ENCODE measurements at regions not wholly inside any gene's neighbourhood (a gene's known extent, or its start where the extent isn't known, plus 50 kb on each side); places are given as distances from the start of the nearest gene placed in this dataset.

DNA sequence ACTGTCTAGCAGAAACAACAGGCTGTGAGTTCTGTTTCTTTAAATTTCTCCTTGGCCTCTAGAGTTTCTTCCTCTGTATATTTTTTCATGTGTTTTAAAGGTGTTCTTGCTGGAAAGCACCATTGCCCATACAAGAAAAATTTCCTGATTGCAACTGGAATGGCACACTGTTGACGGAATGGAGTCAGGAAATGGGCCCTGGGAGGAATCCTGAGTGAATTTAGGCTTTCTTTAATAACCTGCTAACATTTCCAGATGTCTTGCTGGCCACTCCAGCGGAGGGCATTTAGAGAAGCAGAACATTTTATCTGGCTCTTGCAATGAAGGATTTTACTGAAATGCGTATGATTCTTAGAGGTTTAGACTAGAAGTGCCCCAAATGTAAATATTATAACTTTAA lies 736.3 kb downstream of the TAF11L14 start:
- no peak overlapping the region for H3K27ac ChIP-seq (ENCODE audit: low read depth, low read length)
- H3K4me1 ChIP-seq (ENCODE audit: control insufficient read depth, low read depth, low read length), result peaks cover 3% of the 10 kb centered on the region
- H3K9ac ChIP-seq (ENCODE audit: low read length), result no peak overlapping the region
- H3K4ac ChIP-seq (ENCODE audit: low read depth, low read length), result no peak overlapping the region
- H2AK5ac ChIP-seq (ENCODE audit: low read length), result no peak overlapping the region
- H2BK120ac ChIP-seq (ENCODE audit: low read depth, low read length), result no peak overlapping the region
- DNase-seq, result no peak
- H3K23ac ChIP-seq (ENCODE audit: low read length), result no peak overlapping the region
- no peaks in the 10 kb centered on the region for H3K79me1 ChIP-seq (ENCODE audit: low read length)
- no peak overlapping the region for H3K4me3 ChIP-seq (ENCODE audit: low read length)
- H2BK5ac ChIP-seq (ENCODE audit: low read length), result no peak overlapping the region
- H2BK15ac ChIP-seq (replicated peaks; ENCODE audit: low read depth), result peak overlapping the region; percentile 45
- H3K79me2 ChIP-seq (ENCODE audit: control insufficient read depth, insufficient read depth, low read length), result no peaks in the 10 kb centered on the region
- H3K18ac ChIP-seq (ENCODE audit: low read length), result no peak overlapping the region
- H4K8ac ChIP-seq (ENCODE audit: low read depth, low read length), result no peak overlapping the region
- no CpG with 5 or more reads among the region's 3 CpGs for WGBS (ENCODE audit: extremely low coverage, insufficient coverage, low lambda C conversion rate)
- H3K27me3 ChIP-seq (ENCODE audit: insufficient read depth, low read length, poor library complexity), result no peaks in the 10 kb centered on the region
- H3K56ac ChIP-seq (ENCODE audit: low read length), result no peak overlapping the region
- no peak overlapping the region for H4K5ac ChIP-seq (ENCODE audit: low read length)
- H3K4me2 ChIP-seq (ENCODE audit: low read length), result no peak overlapping the region
- no peaks in the 10 kb centered on the region for H3K36me3 ChIP-seq (ENCODE audit: control insufficient read depth, insufficient read depth, low read length)

DNA sequence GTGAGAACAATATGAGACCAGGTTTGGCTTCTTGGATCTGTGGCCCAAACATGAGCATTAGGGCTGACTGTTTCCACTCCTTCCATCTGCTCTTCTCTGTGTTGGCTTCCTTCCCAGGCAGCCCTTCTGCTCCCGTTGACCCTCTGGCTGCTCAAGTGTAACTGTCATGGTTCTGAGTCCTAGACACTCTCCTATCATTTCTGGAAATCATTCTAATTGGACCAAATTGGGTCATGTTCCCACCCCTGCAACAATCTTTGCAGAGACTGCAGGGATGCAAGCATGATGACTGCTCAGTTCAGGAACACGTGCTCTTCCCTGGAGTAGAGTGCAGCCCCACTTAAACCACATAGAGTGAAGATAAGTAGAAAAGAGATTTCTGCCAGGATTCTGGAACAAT lies 741.4 kb downstream of the TAF11L14 start:
- H3K9ac ChIP-seq (ENCODE audit: low read length), result no peak overlapping the region
- H3K4me2 ChIP-seq (ENCODE audit: low read length), result no peak overlapping the region
- H3K79me1 ChIP-seq (ENCODE audit: low read length), result no peaks in the 10 kb centered on the region
- no peak overlapping the region for H3K4me3 ChIP-seq (ENCODE audit: low read length)
- H2BK15ac ChIP-seq (replicated peaks; ENCODE audit: low read depth), result no peak overlapping the region
- no peaks in the 10 kb centered on the region for H3K79me2 ChIP-seq (ENCODE audit: control insufficient read depth, insufficient read depth, low read length)
- no peak overlapping the region for H2AK5ac ChIP-seq (ENCODE audit: low read length)
- H3K36me3 ChIP-seq (ENCODE audit: control insufficient read depth, insufficient read depth, low read length), result no peaks in the 10 kb centered on the region
- H4K5ac ChIP-seq (ENCODE audit: low read length), result no peak overlapping the region
- H3K23ac ChIP-seq (ENCODE audit: low read length), result no peak overlapping the region
- H3K27ac ChIP-seq (ENCODE audit: low read depth, low read length), result no peak overlapping the region
- H2BK5ac ChIP-seq (ENCODE audit: low read length), result no peak overlapping the region
- H3K56ac ChIP-seq (ENCODE audit: low read length), result no peak overlapping the region
- H4K8ac ChIP-seq (ENCODE audit: low read depth, low read length), result no peak overlapping the region
- DNase-seq, result no peak
- H3K4ac ChIP-seq (ENCODE audit: low read depth, low read length), result no peak overlapping the region
- no peaks in the 10 kb centered on the region for H3K27me3 ChIP-seq (ENCODE audit: insufficient read depth, low read length, poor library complexity)
- H2BK120ac ChIP-seq (ENCODE audit: low read depth, low read length), result no peak overlapping the region
- WGBS (ENCODE audit: extremely low coverage, insufficient coverage, low lambda C conversion rate), result no CpG with 5 or more reads among the region's 2 CpGs
- H3K4me1 ChIP-seq (ENCODE audit: control insufficient read depth, low read depth, low read length), result no peaks in the 10 kb centered on the region
- no peak overlapping the region for H3K18ac ChIP-seq (ENCODE audit: low read length)

DNA sequence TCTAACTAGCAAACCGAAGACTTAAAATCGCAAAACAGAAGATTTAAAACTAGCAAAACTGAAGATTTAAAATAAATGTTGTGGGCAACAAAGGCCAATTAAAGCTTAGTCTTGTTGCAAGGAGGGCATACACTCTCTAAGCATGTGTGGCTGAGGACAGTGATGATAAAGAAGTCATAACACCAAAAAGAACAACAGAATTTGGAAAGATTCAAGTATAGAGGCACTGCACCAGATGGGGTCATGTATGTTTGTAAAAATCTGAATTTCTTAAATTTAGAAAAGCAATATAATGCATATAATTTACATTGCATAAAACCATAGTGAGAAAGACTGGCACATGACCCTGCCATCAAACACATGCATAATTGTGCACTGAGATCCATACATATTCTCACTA lies 743.8 kb downstream of the TAF11L14 start:
- Histone ChIP-seq H3K36me3 (ENCODE audit: control insufficient read depth, insufficient read depth, low read length) (no peaks in the 10 kb centered on the region), H3K18ac (ENCODE audit: low read length) (no peak overlapping the region), H2BK15ac (replicated peaks; ENCODE audit: low read depth) (no peak overlapping the region), H3K4me1 (ENCODE audit: control insufficient read depth, low read depth, low read length) (no peaks in the 10 kb centered on the region), H2AK5ac (ENCODE audit: low read length) (no peak overlapping the region), H3K27me3 (ENCODE audit: insufficient read depth, low read length, poor library complexity) (no peaks in the 10 kb centered on the region), H3K9ac (ENCODE audit: low read length) (no peak overlapping the region), H2BK120ac (ENCODE audit: low read depth, low read length) (no peak overlapping the region), H3K79me1 (ENCODE audit: low read length) (no peaks in the 10 kb centered on the region), H3K27ac (ENCODE audit: low read depth, low read length) (no peak overlapping the region), H3K4me3 (ENCODE audit: low read length) (no peak overlapping the region), H3K56ac (ENCODE audit: low read length) (no peak overlapping the region), H4K8ac (ENCODE audit: low read depth, low read length) (no peak overlapping the region), H3K79me2 (ENCODE audit: control insufficient read depth, insufficient read depth, low read length) (no peaks in the 10 kb centered on the region), H4K5ac (ENCODE audit: low read length) (no peak overlapping the region), H3K4me2 (ENCODE audit: low read length) (no peak overlapping the region), H3K4ac (ENCODE audit: low read depth, low read length) (no peak overlapping the region), H2BK5ac (ENCODE audit: low read length) (no peak overlapping the region), H3K23ac (ENCODE audit: low read length) (no peak overlapping the region)
- no peak for DNase-seq
- WGBS (ENCODE audit: extremely low coverage, insufficient coverage, low lambda C conversion rate), result no CpG with 5 or more reads among the region's 2 CpGs

DNA sequence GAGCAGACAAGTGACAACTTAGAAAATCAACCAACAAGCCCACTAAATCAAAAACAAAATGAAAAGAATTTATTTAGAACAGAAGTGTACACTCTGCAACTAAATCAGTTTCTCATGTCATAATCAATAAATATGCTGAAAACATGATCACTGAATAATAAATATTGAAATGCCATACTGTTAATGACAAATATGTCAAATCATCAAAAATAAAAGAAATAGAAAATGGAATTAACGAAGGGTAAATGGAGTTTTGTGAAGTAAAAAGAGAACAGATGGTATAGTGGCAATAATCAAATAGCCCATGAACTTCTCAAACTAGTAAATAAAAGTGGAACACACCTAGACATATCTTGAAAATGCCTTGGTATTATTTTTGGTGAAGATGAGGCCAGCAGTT lies 744.9 kb downstream of the TAF11L14 start:
- DNase-seq, result no peak
- no peak overlapping the region for H3K4ac ChIP-seq (ENCODE audit: low read depth, low read length)
- H3K56ac ChIP-seq (ENCODE audit: low read length), result no peak overlapping the region
- no peak overlapping the region for H3K9ac ChIP-seq (ENCODE audit: low read length)
- no peak overlapping the region for H2BK120ac ChIP-seq (ENCODE audit: low read depth, low read length)
- H3K4me1 ChIP-seq (ENCODE audit: control insufficient read depth, low read depth, low read length), result no peaks in the 10 kb centered on the region
- H3K79me2 ChIP-seq (ENCODE audit: control insufficient read depth, insufficient read depth, low read length), result no peaks in the 10 kb centered on the region
- no peak overlapping the region for H2BK5ac ChIP-seq (ENCODE audit: low read length)
- no peaks in the 10 kb centered on the region for H3K79me1 ChIP-seq (ENCODE audit: low read length)
- H3K36me3 ChIP-seq (ENCODE audit: control insufficient read depth, insufficient read depth, low read length), result no peaks in the 10 kb centered on the region
- H2BK15ac ChIP-seq (replicated peaks; ENCODE audit: low read depth), result no peak overlapping the region
- no peak overlapping the region for H3K18ac ChIP-seq (ENCODE audit: low read length)
- H4K8ac ChIP-seq (ENCODE audit: low read depth, low read length), result no peak overlapping the region
- H3K4me3 ChIP-seq (ENCODE audit: low read length), result no peak overlapping the region
- H3K23ac ChIP-seq (ENCODE audit: low read length), result no peak overlapping the region
- 100% methylated on average over 1 of the region's 1 CpG for WGBS (ENCODE audit: extremely low coverage, insufficient coverage, low lambda C conversion rate)
- no peak overlapping the region for H2AK5ac ChIP-seq (ENCODE audit: low read length)
- H3K4me2 ChIP-seq (ENCODE audit: low read length), result no peak overlapping the region
- no peaks in the 10 kb centered on the region for H3K27me3 ChIP-seq (ENCODE audit: insufficient read depth, low read length, poor library complexity)
- H3K27ac ChIP-seq (ENCODE audit: low read depth, low read length), result no peak overlapping the region
- H4K5ac ChIP-seq (ENCODE audit: low read length), result no peak overlapping the region

DNA sequence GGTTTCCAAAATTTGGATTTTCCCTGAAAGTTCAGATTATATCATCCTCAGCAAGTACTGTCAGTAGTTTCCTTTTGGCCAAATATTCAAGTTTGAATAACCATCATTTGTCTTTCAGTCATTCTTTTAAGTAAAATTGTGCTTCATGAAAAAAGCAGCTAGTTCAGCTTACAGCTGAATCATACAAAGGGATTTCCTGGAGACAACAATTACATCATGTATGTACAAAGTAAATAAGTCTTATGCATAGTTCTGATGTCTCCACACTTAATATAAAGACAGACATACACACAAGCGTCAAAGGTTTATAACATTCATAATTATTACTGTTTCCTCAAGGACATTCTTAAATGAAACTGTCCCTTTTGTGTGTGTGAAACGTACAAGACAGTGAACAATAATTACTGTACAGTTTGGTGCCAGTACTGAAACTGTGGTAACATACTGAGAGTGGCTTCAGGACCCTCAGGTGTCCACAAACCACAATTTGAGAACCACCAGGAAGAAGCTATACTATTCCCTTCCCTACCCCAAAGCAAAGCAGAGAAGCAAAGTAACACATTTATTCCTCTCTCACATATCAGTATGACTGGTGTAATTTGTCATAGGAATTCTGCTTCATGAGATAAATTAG lies 746.6 kb downstream of the TAF11L14 start:
- no peak overlapping the region for H3K56ac ChIP-seq (ENCODE audit: low read length)
- H2BK15ac ChIP-seq (replicated peaks; ENCODE audit: low read depth), result no peak overlapping the region
- H3K9ac ChIP-seq (ENCODE audit: low read length), result no peak overlapping the region
- no CpG with 5 or more reads among the region's 2 CpGs for WGBS (ENCODE audit: extremely low coverage, insufficient coverage, low lambda C conversion rate)
- no peak overlapping the region for H3K18ac ChIP-seq (ENCODE audit: low read length)
- no peak overlapping the region for H3K4me2 ChIP-seq (ENCODE audit: low read length)
- H2BK5ac ChIP-seq (ENCODE audit: low read length), result no peak overlapping the region
- H3K27me3 ChIP-seq (ENCODE audit: insufficient read depth, low read length, poor library complexity), result no peaks in the 10 kb centered on the region
- H3K36me3 ChIP-seq (ENCODE audit: control insufficient read depth, insufficient read depth, low read length), result no peaks in the 10 kb centered on the region
- H3K4me3 ChIP-seq (ENCODE audit: low read length), result no peak overlapping the region
- H2BK120ac ChIP-seq (ENCODE audit: low read depth, low read length), result no peak overlapping the region
- H3K27ac ChIP-seq (ENCODE audit: low read depth, low read length), result no peak overlapping the region
- H4K8ac ChIP-seq (ENCODE audit: low read depth, low read length), result no peak overlapping the region
- no peaks in the 10 kb centered on the region for H3K79me1 ChIP-seq (ENCODE audit: low read length)
- H3K23ac ChIP-seq (ENCODE audit: low read length), result no peak overlapping the region
- no peak overlapping the region for H2AK5ac ChIP-seq (ENCODE audit: low read length)
- no peaks in the 10 kb centered on the region for H3K79me2 ChIP-seq (ENCODE audit: control insufficient read depth, insufficient read depth, low read length)
- DNase-seq, result no peak
- no peak overlapping the region for H3K4ac ChIP-seq (ENCODE audit: low read depth, low read length)
- no peaks in the 10 kb centered on the region for H3K4me1 ChIP-seq (ENCODE audit: control insufficient read depth, low read depth, low read length)
- no peak overlapping the region for H4K5ac ChIP-seq (ENCODE audit: low read length)
